ENCODE measurements at regions not wholly inside any gene's neighbourhood (a gene's known extent, or its start where the extent isn't known, plus 50 kb on each side); places are given as distances from the start of the nearest gene placed in this dataset.
"Not testable (repeated sequence)": the region's sequence is repeated elsewhere in the genome, so short reads cannot be mapped to it uniquely, and the experiment has no call there.

- Histone ChIP-seq H3K4me3 (ENCODE audit: low read length) (no peak overlapping the region), H3K9me3 (ENCODE audit: control insufficient read depth, low read length) (no peaks in the 10 kb centered on the region), H3K4me1 (ENCODE audit: control insufficient read depth, insufficient read depth, low read length) (no peaks in the 10 kb centered on the region), H3K27ac (ENCODE audit: low read length) (no peak overlapping the region), H3K27me3 (ENCODE audit: control insufficient read depth, insufficient read depth) (no peaks in the 10 kb centered on the region)
- intact Hi-C loops (cut with DNase I), result no loop called here
- WGBS, result 94% methylated on average over 2 of the region's 2 CpGs
- ATAC-seq (no peak), DNase-seq (no peak)
These were observed 50.5 kb upstream of the PARP4 start for GRCh38 chr13:24563087-24563486.

GRCh38 chr13:24563971-24564370 is 51.4 kb upstream of the PARP4 start:
- H3K9me3 ChIP-seq (ENCODE audit: control insufficient read depth, low read length); DNase-seq; intact Hi-C loops (cut with DNase I); H3K27ac ChIP-seq (ENCODE audit: low read length); H3K4me1 ChIP-seq (ENCODE audit: control insufficient read depth, insufficient read depth, low read length); H3K4me3 ChIP-seq (ENCODE audit: low read length); ATAC-seq; H3K27me3 ChIP-seq (ENCODE audit: control insufficient read depth, insufficient read depth): not testable (repeated sequence)
- WGBS, result 50% methylated on average over 1 of the region's 1 CpG

- Histone ChIP-seq H3K9me3 (ENCODE audit: control insufficient read depth, low read length) (no peaks in the 10 kb centered on the region), H3K4me3 (ENCODE audit: low read length) (no peak overlapping the region), H3K27me3 (ENCODE audit: control insufficient read depth, insufficient read depth) (no peaks in the 10 kb centered on the region), H3K4me1 (ENCODE audit: control insufficient read depth, insufficient read depth, low read length) (no peaks in the 10 kb centered on the region), H3K27ac (ENCODE audit: low read length) (no peak overlapping the region)
- DNase-seq, result no peak
- WGBS, result 88% methylated on average over 4 of the region's 4 CpGs
- no peak for ATAC-seq
- intact Hi-C loops (cut with DNase I), result no loop called here
These were observed 52.3 kb upstream of the PARP4 start for GRCh38 chr13:24564881-24565280.

- H3K4me3 ChIP-seq (ENCODE audit: low read length); H3K27me3 ChIP-seq (ENCODE audit: control insufficient read depth, insufficient read depth); DNase-seq; H3K9me3 ChIP-seq (ENCODE audit: control insufficient read depth, low read length); intact Hi-C loops (cut with DNase I); ATAC-seq; H3K27ac ChIP-seq (ENCODE audit: low read length); H3K4me1 ChIP-seq (ENCODE audit: control insufficient read depth, insufficient read depth, low read length): not testable (repeated sequence)
- 88% methylated on average over 3 of the region's 3 CpGs for WGBS
These were observed 55.0 kb upstream of the PARP4 start for GRCh38 chr13:24567593-24567992.

- H3K4me3 ChIP-seq (ENCODE audit: low read length), result no peak overlapping the region
- no peak overlapping the region for H3K27ac ChIP-seq (ENCODE audit: low read length)
- intact Hi-C loops (cut with DNase I), result no loop called here
- no peak for ATAC-seq
- no peaks in the 10 kb centered on the region for H3K27me3 ChIP-seq (ENCODE audit: control insufficient read depth, insufficient read depth)
- 42% methylated on average over 1 of the region's 1 CpG for WGBS
- no peaks in the 10 kb centered on the region for H3K4me1 ChIP-seq (ENCODE audit: control insufficient read depth, insufficient read depth, low read length)
- H3K9me3 ChIP-seq (ENCODE audit: control insufficient read depth, low read length), result no peaks in the 10 kb centered on the region
- no peak for DNase-seq
These were observed 62.3 kb upstream of the PARP4 start for GRCh38 chr13:24574847-24575246.

GRCh38 chr13:24580315-24580714 is 67.7 kb upstream of the PARP4 start:
- ATAC-seq; H3K27ac ChIP-seq (ENCODE audit: low read length); H3K4me1 ChIP-seq (ENCODE audit: control insufficient read depth, insufficient read depth, low read length); H3K4me3 ChIP-seq (ENCODE audit: low read length); DNase-seq; H3K27me3 ChIP-seq (ENCODE audit: control insufficient read depth, insufficient read depth); H3K9me3 ChIP-seq (ENCODE audit: control insufficient read depth, low read length); intact Hi-C loops (cut with DNase I): not testable (repeated sequence)
- WGBS, result 0% methylated on average over 1 of the region's 1 CpG

- H3K27me3 ChIP-seq (ENCODE audit: control insufficient read depth, insufficient read depth); DNase-seq; H3K4me3 ChIP-seq (ENCODE audit: low read length); H3K4me1 ChIP-seq (ENCODE audit: control insufficient read depth, insufficient read depth, low read length); intact Hi-C loops (cut with DNase I); H3K9me3 ChIP-seq (ENCODE audit: control insufficient read depth, low read length); ATAC-seq; H3K27ac ChIP-seq (ENCODE audit: low read length): not testable (repeated sequence)
- 87% methylated on average over 5 of the region's 5 CpGs for WGBS
These were observed 69.0 kb upstream of the PARP4 start for GRCh38 chr13:24581578-24581977.

GRCh38 chr13:24591697-24592096 is 79.1 kb upstream of the PARP4 start:
- intact Hi-C loops (cut with DNase I); H3K4me1 ChIP-seq (ENCODE audit: control insufficient read depth, insufficient read depth, low read length); H3K27ac ChIP-seq (ENCODE audit: low read length); DNase-seq; H3K27me3 ChIP-seq (ENCODE audit: control insufficient read depth, insufficient read depth); H3K9me3 ChIP-seq (ENCODE audit: control insufficient read depth, low read length); H3K4me3 ChIP-seq (ENCODE audit: low read length); ATAC-seq: not testable (repeated sequence)
- WGBS, result 55% methylated on average over 6 of the region's 6 CpGs

GRCh38 chr13:24597906-24598670 is 82.1 kb upstream of the ATP12A start:
- 87% methylated on average over 3 of the region's 3 CpGs for WGBS
- intact Hi-C loops (cut with DNase I), result not testable (repeated sequence)

GRCh38 chr13:24599019-24599791 is 81.0 kb upstream of the ATP12A start:
- ATAC-seq; H3K4me3 ChIP-seq (ENCODE audit: low read length); H3K4me1 ChIP-seq (ENCODE audit: control insufficient read depth, insufficient read depth, low read length); H3K27me3 ChIP-seq (ENCODE audit: control insufficient read depth, insufficient read depth); intact Hi-C loops (cut with DNase I); DNase-seq; H3K9me3 ChIP-seq (ENCODE audit: control insufficient read depth, low read length); H3K27ac ChIP-seq (ENCODE audit: low read length): not testable (repeated sequence)
- 83% methylated on average over 10 of the region's 10 CpGs for WGBS

More at GRCh38 chr13:24597906-24598670, 82.1 kb upstream of the ATP12A start:
- not testable (repeated sequence) for H3K27me3 ChIP-seq (ENCODE audit: control insufficient read depth, insufficient read depth); H3K4me1 ChIP-seq (ENCODE audit: control insufficient read depth, insufficient read depth, low read length); DNase-seq; H3K27ac ChIP-seq (ENCODE audit: low read length); H3K4me3 ChIP-seq (ENCODE audit: low read length); H3K9me3 ChIP-seq (ENCODE audit: control insufficient read depth, low read length); ATAC-seq

- no peak overlapping the region for H3K27ac ChIP-seq (ENCODE audit: low read length)
- WGBS, result 94% methylated on average over 6 of the region's 6 CpGs
- ATAC-seq, result no peak
- intact Hi-C loops (cut with DNase I), result no loop called here
- H3K4me3 ChIP-seq (ENCODE audit: low read length), result no peak overlapping the region
- no peaks in the 10 kb centered on the region for H3K27me3 ChIP-seq (ENCODE audit: control insufficient read depth, insufficient read depth)
- no peaks in the 10 kb centered on the region for H3K4me1 ChIP-seq (ENCODE audit: control insufficient read depth, insufficient read depth, low read length)
- no peaks in the 10 kb centered on the region for H3K9me3 ChIP-seq (ENCODE audit: control insufficient read depth, low read length)
- peak in 1 of 3 donors; percentile 44 for DNase-seq
These were observed 74.3 kb upstream of the ATP12A start for GRCh38 chr13:24605923-24606372.
